DMS53 treated with DMSO at 0.1 percent for 48 hours (cell line): ENCODE measurements at regions not wholly inside any gene's neighbourhood (a gene's known extent, or its start where the extent isn't known, plus 50 kb on each side); places are given as distances from the start of the nearest gene placed in this dataset.
"Not testable (repeated sequence)": the region's sequence is repeated elsewhere in the genome, so short reads cannot be mapped to it uniquely, and the experiment has no call there.

Source experiments
- DNase-seq: peaks from one replicate; lab custom pipeline; 2025; ENCODE audit not compliant: unreplicated experiment; lab: John Stamatoyannopoulos, UW

GRCh38 chr7:115297656-115298055, 375.8 kb downstream of the MDFIC start:
- peak; percentile 27 for DNase-seq

GRCh38 chr7:115293628-115294240, 371.8 kb downstream of the MDFIC start:
- no peak for DNase-seq

GRCh38 chr7:115292381-115292780, 370.5 kb downstream of the MDFIC start:
- no peak for DNase-seq

GRCh38 chr7:115289971-115290370, 368.1 kb downstream of the MDFIC start:
- no peak for DNase-seq

GRCh38 chr7:115276791-115277190, 354.9 kb downstream of the MDFIC start:
- no peak for DNase-seq

- DNase-seq = not testable (repeated sequence)
Measured at GRCh38 chr7:115273855-115274254, 352.0 kb downstream of the MDFIC start.

- DNase-seq = no peak
Measured at GRCh38 chr7:115273139-115273772, 351.4 kb downstream of the MDFIC start.

GRCh38 chr7:115271332-115272235, 349.7 kb downstream of the MDFIC start:
- DNase-seq = no peak

GRCh38 chr7:115269486-115269885, 347.6 kb downstream of the MDFIC start:
- no peak for DNase-seq

- DNase-seq = no peak
Measured at GRCh38 chr7:115267503-115267902, 345.6 kb downstream of the MDFIC start.

GRCh38 chr7:115260381-115260780, 338.5 kb downstream of the MDFIC start:
- DNase-seq = no peak

GRCh38 chr7:115252461-115252860, 330.6 kb downstream of the MDFIC start:
- DNase-seq = no peak

GRCh38 chr7:115249080-115249479, 327.2 kb downstream of the MDFIC start:
- DNase-seq = no peak

GRCh38 chr7:115241151-115241550, 319.3 kb downstream of the MDFIC start:
- no peak for DNase-seq

GRCh38 chr7:115240242-115240641, 318.3 kb downstream of the MDFIC start:
- no peak for DNase-seq

- DNase-seq = no peak
Measured at GRCh38 chr7:115235075-115235474, 313.2 kb downstream of the MDFIC start.

- no peak for DNase-seq
Measured at GRCh38 chr7:115233809-115234208, 311.9 kb downstream of the MDFIC start.

GRCh38 chr7:115232041-115232440, 310.1 kb downstream of the MDFIC start:
- DNase-seq = no peak

- peak; percentile 97 for DNase-seq
Measured at GRCh38 chr7:115230882-115231571, 309.1 kb downstream of the MDFIC start.

GRCh38 chr7:115229401-115230105, 307.7 kb downstream of the MDFIC start:
- no peak for DNase-seq
